ENCODE measurements at regions not wholly inside any gene's neighbourhood (a gene's known extent, or its start where the extent isn't known, plus 50 kb on each side); places are given as distances from the start of the nearest gene placed in this dataset.

DNA sequence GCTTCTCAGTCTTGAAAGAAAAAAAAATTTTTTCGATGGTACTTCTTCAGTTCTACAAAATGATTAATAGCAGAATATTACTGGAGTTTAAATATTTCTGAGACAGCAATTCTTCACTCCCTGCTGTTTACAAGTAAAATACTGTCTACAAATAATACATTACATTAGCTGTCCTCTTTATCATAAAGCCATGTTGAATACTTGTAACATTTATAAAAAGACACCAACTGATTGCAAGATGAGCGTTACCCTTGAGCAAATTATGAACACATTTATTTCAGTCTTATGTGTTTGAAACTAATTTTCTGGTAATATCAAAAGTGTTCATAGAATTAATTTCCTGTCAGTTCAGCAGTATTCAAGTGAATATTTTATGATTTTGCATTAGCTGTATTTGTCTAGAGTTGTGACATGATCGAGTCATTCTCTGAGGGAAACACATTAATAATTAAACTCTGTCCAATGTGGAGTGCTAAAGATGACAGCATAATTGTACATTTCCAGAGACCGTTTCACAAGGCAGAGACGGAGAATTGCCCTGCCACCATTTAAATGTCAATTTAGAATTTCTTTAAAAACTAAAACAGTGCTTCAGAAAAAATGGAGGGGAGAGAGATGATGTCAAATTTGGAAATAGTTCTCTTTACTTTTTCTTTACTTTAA, 1359.0 kb upstream of the ADGRL4 start:
- Histone ChIP-seq H3K36me3 (ENCODE audit: insufficient read depth, low read length, poor library complexity, severe bottlenecking) (no peaks in the 10 kb centered on the region), H3K4me3 (ENCODE audit: low read depth, low read length, poor library complexity, severe bottlenecking) (no peak overlapping the region), H3K4me1 (ENCODE audit: insufficient read depth, low read length, poor library complexity, severe bottlenecking) (no peaks in the 10 kb centered on the region), H3K9me3 (ENCODE audit: low read depth, low read length, poor library complexity, severe bottlenecking) (no peaks in the 10 kb centered on the region), H3K27me3 (replicated peaks; ENCODE audit: insufficient read depth, low read depth, low read length, poor library complexity) (no peaks in the 10 kb centered on the region), H3K27ac (ENCODE audit: low read depth, low read length, poor library complexity, severe bottlenecking) (no peak overlapping the region)
- POLR2A ChIA-PET (ENCODE audit: low non-redundant PET): no interaction called here
- no TSS peak for BruUV-seq (replicated peaks)
- no peak for DNase-seq (ENCODE audit: low spot score)
- TF ChIP-seq EZH2 (IDR thresholded peaks at IDR 0.05; ENCODE audit: borderline replicate concordance, low read depth, low read length, poor library complexity, severe bottlenecking): no peak
- TF ChIP-seq, protein P1, sequence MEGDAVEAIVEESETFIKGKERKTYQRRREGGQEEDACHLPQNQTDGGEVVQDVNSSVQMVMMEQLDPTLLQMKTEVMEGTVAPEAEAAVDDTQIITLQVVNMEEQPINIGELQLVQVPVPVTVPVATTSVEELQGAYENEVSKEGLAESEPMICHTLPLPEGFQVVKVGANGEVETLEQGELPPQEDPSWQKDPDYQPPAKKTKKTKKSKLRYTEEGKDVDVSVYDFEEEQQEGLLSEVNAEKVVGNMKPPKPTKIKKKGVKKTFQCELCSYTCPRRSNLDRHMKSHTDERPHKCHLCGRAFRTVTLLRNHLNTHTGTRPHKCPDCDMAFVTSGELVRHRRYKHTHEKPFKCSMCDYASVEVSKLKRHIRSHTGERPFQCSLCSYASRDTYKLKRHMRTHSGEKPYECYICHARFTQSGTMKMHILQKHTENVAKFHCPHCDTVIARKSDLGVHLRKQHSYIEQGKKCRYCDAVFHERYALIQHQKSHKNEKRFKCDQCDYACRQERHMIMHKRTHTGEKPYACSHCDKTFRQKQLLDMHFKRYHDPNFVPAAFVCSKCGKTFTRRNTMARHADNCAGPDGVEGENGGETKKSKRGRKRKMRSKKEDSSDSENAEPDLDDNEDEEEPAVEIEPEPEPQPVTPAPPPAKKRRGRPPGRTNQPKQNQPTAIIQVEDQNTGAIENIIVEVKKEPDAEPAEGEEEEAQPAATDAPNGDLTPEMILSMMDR (conservative IDR thresholded peaks at IDR 0.05; ENCODE audit: low read depth, low read length): no peak
- CTCF ChIA-PET: no interaction called here
- intact Hi-C loops (cut with micrococcal nuclease; ENCODE audit: unreplicated experiment): no loop called here

DNA sequence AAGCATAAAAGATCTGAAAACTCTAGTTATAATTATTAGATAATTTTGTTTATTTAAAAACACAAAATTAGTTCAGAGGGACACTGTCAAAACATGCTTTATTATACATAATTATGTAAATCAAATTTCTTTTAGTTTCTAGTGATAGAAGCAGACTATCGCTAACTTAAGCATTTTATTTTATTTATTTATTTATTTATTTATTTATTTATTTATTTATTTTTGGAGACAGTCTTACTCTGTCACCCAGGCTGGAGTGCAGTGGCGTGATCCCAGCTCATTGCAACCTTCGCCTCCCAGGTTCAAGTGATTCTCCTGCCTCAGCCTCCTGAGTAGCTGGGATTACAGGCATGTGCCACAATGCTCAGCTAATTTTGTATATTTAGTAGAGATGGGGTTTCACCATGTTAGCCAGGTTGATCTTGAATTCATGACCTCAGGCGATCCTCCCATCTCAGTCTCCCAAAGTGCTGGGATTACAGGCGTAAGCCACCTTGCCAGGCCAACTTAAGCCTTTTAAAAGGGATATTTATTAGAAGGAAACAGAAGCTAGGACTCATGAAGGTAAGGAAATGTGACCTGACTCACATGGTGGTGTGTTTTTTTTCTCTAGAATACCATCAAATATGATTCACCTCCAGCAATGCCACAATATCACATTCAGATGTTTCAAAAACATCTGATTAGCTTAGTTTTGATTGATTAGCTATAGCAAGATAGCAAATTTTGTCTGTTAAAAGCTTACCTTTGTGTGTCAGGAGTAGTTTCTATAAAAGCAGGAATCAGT, 1357.4 kb upstream of the ADGRL4 start:
- intact Hi-C loops (cut with micrococcal nuclease; ENCODE audit: unreplicated experiment): no loop called here
- ChIA-PET CTCF (no interaction called here), POLR2A (ENCODE audit: low non-redundant PET) (no interaction called here)
- DNase-seq (ENCODE audit: low spot score): no peak
- no TSS peak for BruUV-seq (replicated peaks)
- Histone ChIP-seq H3K27me3 (replicated peaks; ENCODE audit: insufficient read depth, low read depth, low read length, poor library complexity) (no peaks in the 10 kb centered on the region), H3K27ac (ENCODE audit: low read depth, low read length, poor library complexity, severe bottlenecking) (no peak overlapping the region), H3K4me1 (ENCODE audit: insufficient read depth, low read length, poor library complexity, severe bottlenecking) (no peaks in the 10 kb centered on the region), H3K4me3 (ENCODE audit: low read depth, low read length, poor library complexity, severe bottlenecking) (no peak overlapping the region), H3K9me3 (ENCODE audit: low read depth, low read length, poor library complexity, severe bottlenecking) (no peaks in the 10 kb centered on the region), H3K36me3 (ENCODE audit: insufficient read depth, low read length, poor library complexity, severe bottlenecking) (no peaks in the 10 kb centered on the region)
- TF ChIP-seq EZH2 (IDR thresholded peaks at IDR 0.05; ENCODE audit: borderline replicate concordance, low read depth, low read length, poor library complexity, severe bottlenecking): no peak
- TF ChIP-seq, protein P1 (conservative IDR thresholded peaks at IDR 0.05; ENCODE audit: low read depth, low read length): no peak

DNA sequence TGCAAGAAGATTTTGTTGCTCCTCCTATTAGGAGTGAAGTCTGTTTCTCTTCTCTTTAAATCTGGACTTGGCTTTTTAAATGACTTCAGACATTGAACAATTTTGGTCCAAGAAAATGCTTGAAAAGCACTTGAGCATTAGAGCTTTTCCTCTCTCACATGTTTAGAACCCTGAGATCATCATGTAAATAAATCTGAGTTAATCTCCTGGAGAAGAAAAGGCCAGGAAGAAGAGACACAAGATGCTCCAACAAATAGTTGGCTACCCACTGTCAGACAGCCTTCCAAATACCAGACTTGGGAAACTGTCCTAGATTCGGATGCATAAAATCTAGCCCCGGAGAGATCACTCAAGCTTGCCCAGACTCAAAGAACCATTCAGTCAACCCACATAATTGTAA, 1353.1 kb upstream of the ADGRL4 start:
- BruUV-seq (replicated peaks): no TSS peak
- intact Hi-C loops (cut with micrococcal nuclease; ENCODE audit: unreplicated experiment): no loop called here
- H3K27ac ChIP-seq (ENCODE audit: low read depth, low read length, poor library complexity, severe bottlenecking): no peak overlapping the region
- no peak for DNase-seq (ENCODE audit: low spot score)
- no peaks in the 10 kb centered on the region for H3K36me3 ChIP-seq (ENCODE audit: insufficient read depth, low read length, poor library complexity, severe bottlenecking)
- POLR2A ChIA-PET (ENCODE audit: low non-redundant PET): no interaction called here
- no peaks in the 10 kb centered on the region for H3K4me1 ChIP-seq (ENCODE audit: insufficient read depth, low read length, poor library complexity, severe bottlenecking)
- CTCF ChIA-PET: no interaction called here
- TF ChIP-seq, protein P1 (conservative IDR thresholded peaks at IDR 0.05; ENCODE audit: low read depth, low read length): no peak
- no peak for TF ChIP-seq EZH2 (IDR thresholded peaks at IDR 0.05; ENCODE audit: borderline replicate concordance, low read depth, low read length, poor library complexity, severe bottlenecking)
- no peaks in the 10 kb centered on the region for H3K9me3 ChIP-seq (ENCODE audit: low read depth, low read length, poor library complexity, severe bottlenecking)
- H3K4me3 ChIP-seq (ENCODE audit: low read depth, low read length, poor library complexity, severe bottlenecking): no peak overlapping the region
- H3K27me3 ChIP-seq (replicated peaks; ENCODE audit: insufficient read depth, low read depth, low read length, poor library complexity): no peaks in the 10 kb centered on the region

Data from A673 (cell line).